ENCODE measurements at regions not wholly inside any gene's neighbourhood (a gene's known extent, or its start where the extent isn't known, plus 50 kb on each side); places are given as distances from the start of the nearest gene placed in this dataset.

DNA sequence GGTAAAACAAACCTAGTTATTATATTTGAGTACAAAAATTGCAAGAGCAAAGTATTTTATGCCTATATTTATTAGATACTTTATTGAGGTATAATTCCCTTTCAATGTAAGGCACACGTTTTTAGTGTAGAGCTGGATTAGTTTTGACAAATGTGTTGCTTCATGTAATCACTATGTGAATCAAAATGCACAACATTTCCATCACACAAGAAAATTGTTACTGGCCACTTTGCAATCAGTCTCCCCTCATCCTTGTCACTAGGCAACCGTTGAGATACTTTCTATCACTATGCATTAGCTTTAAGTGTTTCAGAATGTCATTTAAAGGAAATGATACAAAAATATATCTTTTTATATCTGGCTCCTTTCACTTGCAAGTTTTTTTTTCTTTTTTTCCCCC lies 531.0 kb downstream of the CCER1 start:
- no peak for DNase-seq
- Histone ChIP-seq H4K91ac (ENCODE audit: insufficient read length, low read depth, low read length) (no peak overlapping the region), H2BK12ac (ENCODE audit: insufficient read length, low read depth, low read length) (no peak overlapping the region), H3K79me2 (ENCODE audit: insufficient read depth, low read length) (no peaks in the 10 kb centered on the region), H3K9ac (ENCODE audit: extremely low read depth, insufficient read length, low read length) (no peak overlapping the region), H3K4me1 (ENCODE audit: insufficient read depth, low read length) (no peaks in the 10 kb centered on the region), H2AFZ (ENCODE audit: low read length) (no peak overlapping the region), H3K14ac (ENCODE audit: insufficient read depth, low read length) (no peak overlapping the region), H3K23ac (ENCODE audit: insufficient read length, low read depth, low read length) (no peak overlapping the region), H2BK15ac (ENCODE audit: low read depth, low read length) (no peak overlapping the region), H4K5ac (ENCODE audit: insufficient read length, low read depth, low read length) (no peak overlapping the region), H2BK5ac (ENCODE audit: insufficient read length, low read length) (no peak overlapping the region), H2BK120ac (ENCODE audit: low read depth, low read length, poor library complexity, severe bottlenecking) (no peak overlapping the region), H3K9me3 (ENCODE audit: control insufficient read depth, low read depth, low read length) (no peaks in the 10 kb centered on the region), H4K8ac (replicated peaks; ENCODE audit: insufficient read length, low read depth, low read length) (no peak overlapping the region), H2BK20ac (ENCODE audit: low read depth, low read length, poor library complexity, severe bottlenecking) (no peak overlapping the region), H3K27ac (ENCODE audit: insufficient read length, low read depth, low read length) (no peak overlapping the region), H3K56ac (ENCODE audit: insufficient read length, low read depth, low read length) (no peak overlapping the region), H3K18ac (ENCODE audit: insufficient read length, low read depth, low read length) (no peak overlapping the region), H3K23me2 (ENCODE audit: insufficient read length, low read depth, low read length, poor library complexity, severe bottlenecking) (no peaks in the 10 kb centered on the region), H3K4ac (ENCODE audit: low read depth, low read length) (no peak overlapping the region), H3K4me2 (ENCODE audit: insufficient read depth, insufficient read length, low read length) (no peak overlapping the region), H3K79me1 (ENCODE audit: insufficient read depth, low read depth, low read length, poor library complexity, severe bottlenecking) (no peaks in the 10 kb centered on the region), H2AK5ac (ENCODE audit: insufficient read length, low read length) (no peak overlapping the region), H4K20me1 (ENCODE audit: control insufficient read depth, insufficient read depth, insufficient read length) (no peaks in the 10 kb centered on the region), H3T11ph (ENCODE audit: low read length) (no peak overlapping the region), H3K27me3 (ENCODE audit: insufficient read depth, low read length) (no peaks in the 10 kb centered on the region)
- Mint-ChIP-seq H3K27ac (no peak overlapping the region), H3K4me1 (0 out of 4 replicates have a peak, but pooled peaks cover 0 to 2% of the 10 kb centered on the region in 2 experiments), H3K4me3 (no peak overlapping the region), H3K27me3 (ENCODE audit: low read depth) (no peaks in the 10 kb centered on the region), H3K9me3 (no peaks in the 10 kb centered on the region), H3K36me3 (ENCODE audit: insufficient read depth in 1 of 3, low read depth in 3 of 3) (no peaks in the 10 kb centered on the region; a peak in 1 of 7 replicates)
- TF ChIP-seq CTCF (conservative IDR thresholded peaks at IDR 0.05) = no peak
- WGBS (ENCODE audit: extremely low coverage, insufficient read length, low lambda C conversion rate) = no CpG with 5 or more reads among the region's 2 CpGs

All from H9 (cell line).